ENCODE measurements at regions not wholly inside any gene's neighbourhood (a gene's known extent, or its start where the extent isn't known, plus 50 kb on each side); places are given as distances from the start of the nearest gene placed in this dataset.
"Not testable (repeated sequence)": the region's sequence is repeated elsewhere in the genome, so short reads cannot be mapped to it uniquely, and the experiment has no call there.

- Histone ChIP-seq H3K36me3 (no peaks in the 10 kb centered on the region), H3K9me3 (no peaks in the 10 kb centered on the region), H3K4me1 (peaks cover 23% of the 10 kb centered on the region), H3K4me3 (no peak overlapping the region), H3K27ac (peak overlapping the region; percentile 31), H3K27me3 (no peaks in the 10 kb centered on the region)
- no peak for DNase-seq (ENCODE audit: low spot score in 2 of 2)
- TF ChIP-seq CTCF (IDR thresholded peaks at IDR 0.05) (no peak), EP300 (IDR thresholded peaks at IDR 0.05) (no peak), POLR2AphosphoS5 (IDR thresholded peaks at IDR 0.05) (no peak), POLR2A (IDR thresholded peaks at IDR 0.05) (no peak)
- WGBS: 64% methylated on average over 9 of the region's 9 CpGs
Measured at GRCh38 chr1:184881941-184882913, 92.1 kb downstream of the NIBAN1 start.

GRCh38 chr1:184879876-184880557 is 94.3 kb downstream of the NIBAN1 start:
- Histone ChIP-seq H3K9me3 (no peaks in the 10 kb centered on the region), H3K27ac (no peak overlapping the region), H3K4me3 (no peak overlapping the region), H3K4me1 (peaks cover 23% of the 10 kb centered on the region), H3K27me3 (no peaks in the 10 kb centered on the region), H3K36me3 (no peaks in the 10 kb centered on the region)
- 94% methylated on average over 3 of the region's 3 CpGs for WGBS
- no peak for DNase-seq (ENCODE audit: low spot score in 2 of 2)
- no peak for TF ChIP-seq CTCF (IDR thresholded peaks at IDR 0.05)
- no peak for TF ChIP-seq POLR2A (IDR thresholded peaks at IDR 0.05)
- TF ChIP-seq POLR2AphosphoS5 (IDR thresholded peaks at IDR 0.05): no peak
- TF ChIP-seq EP300 (IDR thresholded peaks at IDR 0.05): no peak

GRCh38 chr1:184878602-184879001 is 95.7 kb downstream of the NIBAN1 start:
- no peak overlapping the region for H3K27ac ChIP-seq
- H3K9me3 ChIP-seq: no peaks in the 10 kb centered on the region
- H3K27me3 ChIP-seq: no peaks in the 10 kb centered on the region
- peaks cover 23% of the 10 kb centered on the region for H3K4me1 ChIP-seq
- no peak for DNase-seq (ENCODE audit: low spot score in 2 of 2)
- 61% methylated on average over 1 of the region's 1 CpG for WGBS
- no peaks in the 10 kb centered on the region for H3K36me3 ChIP-seq
- no peak overlapping the region for H3K4me3 ChIP-seq
- TF ChIP-seq POLR2AphosphoS5 (IDR thresholded peaks at IDR 0.05) (no peak), CTCF (IDR thresholded peaks at IDR 0.05) (no peak), EP300 (IDR thresholded peaks at IDR 0.05) (no peak), POLR2A (IDR thresholded peaks at IDR 0.05) (no peak)

DNA sequence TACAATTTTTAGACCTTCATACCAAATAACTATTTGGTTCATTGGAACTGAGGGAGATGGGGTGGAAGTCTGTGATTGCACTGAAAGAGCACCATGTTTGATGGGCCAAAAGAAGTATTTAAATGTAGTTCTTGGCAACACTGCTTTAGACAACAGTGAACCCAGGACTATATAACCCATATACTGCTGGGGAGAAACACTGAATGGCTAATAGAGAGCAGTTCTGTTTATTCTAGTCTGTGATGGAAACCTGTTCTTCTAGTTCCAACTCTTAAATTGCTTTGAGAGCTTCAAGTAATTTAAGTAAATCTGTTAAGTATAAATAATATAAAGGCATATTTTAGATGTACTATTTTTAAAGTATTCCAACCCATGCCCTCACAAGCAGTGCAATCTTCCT is 96.3 kb downstream of the NIBAN1 start:
- Histone ChIP-seq H3K9me3 (no peaks in the 10 kb centered on the region), H3K27me3 (no peaks in the 10 kb centered on the region), H3K36me3 (no peaks in the 10 kb centered on the region), H3K4me3 (no peak overlapping the region), H3K27ac (no peak overlapping the region), H3K4me1 (peaks cover 20% of the 10 kb centered on the region)
- DNase-seq (ENCODE audit: low spot score in 2 of 2): no peak
- TF ChIP-seq EP300 (IDR thresholded peaks at IDR 0.05): no peak
- TF ChIP-seq CTCF (IDR thresholded peaks at IDR 0.05): no peak
- no peak for TF ChIP-seq POLR2AphosphoS5 (IDR thresholded peaks at IDR 0.05)
- no peak for TF ChIP-seq POLR2A (IDR thresholded peaks at IDR 0.05)

DNA sequence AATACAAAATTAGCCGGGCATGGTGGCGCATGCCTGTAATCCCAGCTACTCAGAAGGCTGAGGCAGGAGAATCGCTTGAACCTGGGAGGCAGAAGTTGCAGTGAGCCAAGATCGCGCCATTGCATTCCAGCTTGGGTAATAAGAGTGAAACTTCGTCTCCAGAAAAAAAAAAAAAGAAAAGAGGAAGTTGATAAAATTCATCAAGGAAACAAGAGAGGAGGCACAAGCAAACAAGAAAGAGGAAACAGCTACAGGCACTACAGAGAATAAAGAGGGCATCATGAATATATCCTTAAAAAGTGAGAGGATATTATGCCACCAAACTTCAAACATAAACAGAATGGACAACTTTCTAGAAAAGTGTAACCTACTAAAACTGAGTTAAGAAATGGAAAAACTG is 98.3 kb downstream of the NIBAN1 start:
- not testable (repeated sequence) for H3K9me3 ChIP-seq; H3K4me1 ChIP-seq; DNase-seq (ENCODE audit: low spot score in 2 of 2); H3K27me3 ChIP-seq; H3K36me3 ChIP-seq; H3K27ac ChIP-seq; H3K4me3 ChIP-seq
- 89% methylated on average over 6 of the region's 6 CpGs for WGBS
